Body of pancreas (tissue), 4 donors: ENCODE measurements at regions not wholly inside any gene's neighbourhood (a gene's known extent, or its start where the extent isn't known, plus 50 kb on each side); places are given as distances from the start of the nearest gene placed in this dataset.
"Not testable (repeated sequence)": the region's sequence is repeated elsewhere in the genome, so short reads cannot be mapped to it uniquely, and the experiment has no call there.

ENCODE experiments used
- ATAC-seq: fragments of 150-250 bp; one replicate; pipeline ENCODE4 v1.9.1; 2016
- DNase-seq, 4 donors: peaks; one replicate each; pipeline ENCODE4 v3.0.0-alpha.2; 2019
- H3K27ac ChIP-seq, 4 donors: fragments of 200-600 bp; sonication (generic); 1 replicate in 3 of 4; 2 replicates in 1 of 4; pipeline versions ENCODE4 v1.5.1 to v1.6.1; 2016 to 2019; ENCODE audit warnings: mild to moderate bottlenecking in 1 of 4, mixed read lengths in 1 of 4, moderate library complexity in 1 of 4
- H3K27me3 ChIP-seq, 2 donors: fragments of 200-600 bp; sonication (generic); one replicate each; pipeline ENCODE4 v1.6.0; 2016; ENCODE audit warnings: mild to moderate bottlenecking in 1 of 2
- H3K36me3 ChIP-seq, 2 donors: fragments of 200-600 bp; sonication (generic); replicated peaks in 1 of 2; 2 replicates each; pipeline ENCODE4 v1.5.1; 2016; ENCODE audit warnings: low read depth in 2 of 2; ENCODE audit not compliant: insufficient read depth in 1 of 2
- H3K4me1 ChIP-seq: fragments of 200-600 bp; sonication (generic); one replicate; pipeline ENCODE4 v1.6.0; 2016
- H3K4me3 ChIP-seq, 2 donors: fragments of 200-600 bp; sonication (generic); 1 replicate in 1 of 2; 2 replicates in 1 of 2; pipeline ENCODE4 v1.5.1; 2016 to 2019
- H3K9me3 ChIP-seq, 3 donors: fragments of 200-600 bp; sonication (generic); 1 replicate in 2 of 3; 2 replicates in 1 of 3; pipeline ENCODE4 v1.5.1; 2016
- POLR2A ChIP-seq, 3 donors: fragments of 450-650 bp; IDR thresholded peaks; one replicate each; pipeline ENCODE4 v1.6.1; 2016; ENCODE audit warnings: antibody characterized with exemption in 3 of 3, mild to moderate bottlenecking in 2 of 3
- WGBS, 2 donors: methylation state at CpG; one replicate each; pipeline ENCODE4 v1.1.5; 2017; 5-methylcytosine and 5-hydroxymethylcytosine counted together
- intact Hi-C: fragments of 100-400 bp; cut with DNase I; formaldehyde crosslinking; loops from one replicate; pipeline ENCODE4 v1.15.1; 2023
- TF ChIP-seq, protein P1 (sequence below), 7 experiments: fragments of 450-650 bp in 4 of 7; fragments of 200-600 bp in 3 of 7; sonication (generic) in 3 of 7; IDR thresholded peaks; one replicate each; pipeline ENCODE4 v1.5.1; 2016 to 2019; ENCODE audit warnings: antibody characterized with exemption in 7 of 7

DNA sequence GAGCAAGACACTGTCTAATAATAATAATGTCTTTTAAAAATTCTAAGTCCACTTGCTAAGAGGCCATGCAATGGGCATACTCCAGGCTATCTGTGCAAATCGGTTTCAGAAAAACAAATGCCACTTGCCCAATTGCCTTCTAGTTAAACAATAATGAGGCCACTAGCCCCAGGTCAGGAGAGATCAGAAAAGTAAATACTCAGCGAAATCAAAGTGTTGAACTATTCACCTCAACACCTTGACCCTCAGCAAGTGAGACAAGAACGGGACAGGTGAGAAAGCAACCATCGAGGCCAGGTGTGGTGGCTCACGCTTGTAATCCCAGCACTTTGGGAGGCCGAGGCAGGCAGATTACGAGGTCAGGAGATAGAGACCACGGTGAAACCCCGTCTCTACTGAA, 72.3 kb upstream of the SYN3 start:
- ATAC-seq (no peak), DNase-seq (no peak)
- no peaks in the 10 kb centered on the region for H3K27me3 ChIP-seq
- intact Hi-C loops, result no loop called here
- TF ChIP-seq, protein P1, sequence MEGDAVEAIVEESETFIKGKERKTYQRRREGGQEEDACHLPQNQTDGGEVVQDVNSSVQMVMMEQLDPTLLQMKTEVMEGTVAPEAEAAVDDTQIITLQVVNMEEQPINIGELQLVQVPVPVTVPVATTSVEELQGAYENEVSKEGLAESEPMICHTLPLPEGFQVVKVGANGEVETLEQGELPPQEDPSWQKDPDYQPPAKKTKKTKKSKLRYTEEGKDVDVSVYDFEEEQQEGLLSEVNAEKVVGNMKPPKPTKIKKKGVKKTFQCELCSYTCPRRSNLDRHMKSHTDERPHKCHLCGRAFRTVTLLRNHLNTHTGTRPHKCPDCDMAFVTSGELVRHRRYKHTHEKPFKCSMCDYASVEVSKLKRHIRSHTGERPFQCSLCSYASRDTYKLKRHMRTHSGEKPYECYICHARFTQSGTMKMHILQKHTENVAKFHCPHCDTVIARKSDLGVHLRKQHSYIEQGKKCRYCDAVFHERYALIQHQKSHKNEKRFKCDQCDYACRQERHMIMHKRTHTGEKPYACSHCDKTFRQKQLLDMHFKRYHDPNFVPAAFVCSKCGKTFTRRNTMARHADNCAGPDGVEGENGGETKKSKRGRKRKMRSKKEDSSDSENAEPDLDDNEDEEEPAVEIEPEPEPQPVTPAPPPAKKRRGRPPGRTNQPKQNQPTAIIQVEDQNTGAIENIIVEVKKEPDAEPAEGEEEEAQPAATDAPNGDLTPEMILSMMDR (IDR thresholded peaks at IDR 0.05), result no peak
- TF ChIP-seq POLR2A (IDR thresholded peaks at IDR 0.05), result no peak
- H3K4me3 ChIP-seq, result no peak overlapping the region
- no peaks in the 10 kb centered on the region for H3K36me3 ChIP-seq
- 37 to 40% methylated on average over 9 of the region's 9 CpGs for WGBS, 2 donors
- H3K4me1 ChIP-seq, result no peaks in the 10 kb centered on the region
- H3K27ac ChIP-seq, result no peak overlapping the region
- no peaks in the 10 kb centered on the region for H3K9me3 ChIP-seq

DNA sequence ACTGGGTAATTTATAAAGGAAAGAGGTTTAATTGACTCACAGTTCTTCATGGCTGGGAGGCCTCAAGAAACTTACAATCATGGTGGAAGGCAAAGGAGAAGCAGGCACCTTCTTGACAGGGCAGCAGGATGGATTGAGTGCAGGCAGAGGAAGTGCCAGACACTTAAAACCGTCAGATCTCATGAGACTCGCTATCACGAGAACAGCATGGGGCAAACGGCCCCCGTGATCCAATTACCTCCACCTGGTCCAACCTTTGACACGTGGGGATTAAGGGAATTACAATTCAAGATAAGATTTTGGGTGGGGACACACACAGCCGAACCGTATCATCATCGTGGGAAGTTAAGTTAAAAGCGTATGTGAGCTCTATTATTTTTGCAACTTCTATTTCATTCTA, 71.4 kb upstream of the SYN3 start:
- WGBS, 2 donors, result 48 to 49% methylated on average over 10 of the region's 10 CpGs
- Histone ChIP-seq H3K4me3 (no peak overlapping the region), H3K4me1 (no peaks in the 10 kb centered on the region), H3K27me3 (no peaks in the 10 kb centered on the region), H3K36me3 (no peaks in the 10 kb centered on the region), H3K9me3 (no peaks in the 10 kb centered on the region), H3K27ac (no peak overlapping the region)
- intact Hi-C loops, result no loop called here
- ATAC-seq (no peak), DNase-seq (no peak)
- no peak for TF ChIP-seq POLR2A (IDR thresholded peaks at IDR 0.05)
- TF ChIP-seq, protein P1 (IDR thresholded peaks at IDR 0.05), result no peak

DNA sequence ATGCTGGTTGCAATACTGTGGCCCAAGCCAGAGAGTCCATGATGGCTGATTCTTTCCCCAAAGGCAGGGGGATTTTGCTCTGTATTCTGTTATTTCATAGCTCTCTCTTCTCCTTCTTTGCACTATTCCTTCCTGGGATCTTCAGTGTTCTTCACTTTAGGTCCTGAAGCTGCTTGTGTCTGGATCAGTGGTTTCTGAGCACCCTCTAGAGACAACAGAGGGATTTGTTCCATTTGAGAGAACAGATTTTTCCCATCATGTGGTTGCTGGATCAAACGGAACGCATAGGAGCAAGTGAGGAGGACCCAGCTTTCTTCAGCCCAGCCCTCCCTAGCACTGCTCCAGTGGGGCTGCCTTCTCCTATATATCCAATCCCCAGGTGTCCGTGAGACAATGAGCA, 68.7 kb upstream of the SYN3 start:
- intact Hi-C loops, result no loop called here
- TF ChIP-seq, protein P1 (IDR thresholded peaks at IDR 0.05), result no peak
- no peak for TF ChIP-seq POLR2A (IDR thresholded peaks at IDR 0.05)
- DNase-seq (no peak), ATAC-seq (no peak)
- no peaks in the 10 kb centered on the region for H3K4me1 ChIP-seq
- no peak overlapping the region for H3K27ac ChIP-seq
- no peaks in the 10 kb centered on the region for H3K27me3 ChIP-seq
- H3K9me3 ChIP-seq, result no peaks in the 10 kb centered on the region
- 14 to 35% methylated on average over 3 of the region's 3 CpGs for WGBS, 2 donors
- no peak overlapping the region for H3K4me3 ChIP-seq
- no peaks in the 10 kb centered on the region for H3K36me3 ChIP-seq

DNA sequence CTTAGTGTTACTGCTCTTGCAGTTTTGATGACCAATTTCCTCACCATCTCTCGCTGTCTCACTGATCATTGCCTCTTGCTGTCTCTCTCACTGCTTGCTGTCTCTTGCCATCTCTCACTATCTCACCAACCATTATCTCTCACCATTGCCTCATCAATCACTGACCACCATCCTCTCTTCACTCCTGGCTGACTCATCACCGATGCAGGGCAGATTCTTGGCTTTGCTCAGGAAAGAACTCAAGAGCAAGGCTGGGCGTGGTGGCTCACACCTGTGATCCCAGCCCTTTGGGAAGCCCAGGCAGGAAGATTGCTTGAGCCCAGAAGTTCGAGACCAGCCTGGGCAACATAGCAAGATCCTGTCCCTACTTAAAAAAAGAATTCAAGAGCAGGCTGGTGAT, 66.3 kb upstream of the SYN3 start:
- 70 to 71% methylated on average over 4 of the region's 4 CpGs for WGBS, 2 donors
- H3K4me1 ChIP-seq, result no peaks in the 10 kb centered on the region

DNA sequence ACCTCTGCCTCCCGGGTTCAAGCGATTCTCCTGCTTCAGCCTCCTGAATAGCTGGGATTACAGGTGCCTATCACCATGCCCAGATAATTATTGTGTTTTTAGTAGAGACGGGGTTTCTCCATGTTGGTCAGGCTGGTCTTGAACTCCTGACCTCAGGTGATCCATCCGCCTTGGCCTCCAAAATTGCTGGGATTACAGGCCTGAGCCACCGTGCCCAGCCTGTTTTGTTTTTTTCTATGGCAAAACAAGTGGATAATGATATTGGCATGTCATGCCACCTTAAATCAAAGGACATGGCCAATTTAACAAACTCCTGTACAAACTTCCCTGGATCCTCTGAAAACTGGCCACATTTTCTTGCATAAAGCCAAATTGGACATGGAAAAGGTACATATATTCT, 64.3 kb upstream of the SYN3 start:
- H3K36me3 ChIP-seq, H3K4me1 ChIP-seq, H3K9me3 ChIP-seq, H3K27me3 ChIP-seq, H3K4me3 ChIP-seq, intact Hi-C loops, ATAC-seq, H3K27ac ChIP-seq, DNase-seq: not testable (repeated sequence)
- 92% methylated on average over 5 of the region's 5 CpGs for WGBS, 2 donors

More for the DNA sequence above, 66.3 kb upstream of the SYN3 start:
- no peak for DNase-seq
- H3K27ac ChIP-seq, result no peak overlapping the region
- intact Hi-C loops, result no loop called here
- no peak overlapping the region for H3K4me3 ChIP-seq
- H3K36me3 ChIP-seq, result no peaks in the 10 kb centered on the region
- TF ChIP-seq, protein P1 (IDR thresholded peaks at IDR 0.05), result no peak
- TF ChIP-seq POLR2A (IDR thresholded peaks at IDR 0.05), result no peak
- ATAC-seq, result no peak
- no peaks in the 10 kb centered on the region for H3K9me3 ChIP-seq
- no peaks in the 10 kb centered on the region for H3K27me3 ChIP-seq
